ENCODE measurements at regions not wholly inside any gene's neighbourhood (a gene's known extent, or its start where the extent isn't known, plus 50 kb on each side); places are given as distances from the start of the nearest gene placed in this dataset.
"Not testable (repeated sequence)": the region's sequence is repeated elsewhere in the genome, so short reads cannot be mapped to it uniquely, and the experiment has no call there.

DNA sequence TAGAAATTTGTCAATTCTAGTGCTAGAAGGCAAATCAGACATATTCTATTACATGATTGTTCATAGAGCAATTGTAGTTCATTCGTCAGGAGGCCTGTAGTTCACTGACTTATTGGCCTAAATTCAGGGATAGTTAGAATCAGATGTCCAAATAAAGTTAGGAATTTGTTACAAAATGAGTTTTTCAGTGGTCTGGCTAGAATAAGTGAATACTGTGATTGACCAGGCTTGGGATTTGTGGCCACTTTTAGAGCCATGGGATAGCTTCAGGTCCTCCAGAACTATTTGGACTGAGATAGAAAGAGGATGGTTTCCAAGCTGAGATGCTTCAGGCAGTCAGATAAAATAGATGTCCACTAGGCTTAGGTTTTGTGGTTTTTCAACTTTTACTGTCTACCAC lies 199.1 kb upstream of the MPDZ start:
- peak; percentile 58 for DNase-seq

DNA sequence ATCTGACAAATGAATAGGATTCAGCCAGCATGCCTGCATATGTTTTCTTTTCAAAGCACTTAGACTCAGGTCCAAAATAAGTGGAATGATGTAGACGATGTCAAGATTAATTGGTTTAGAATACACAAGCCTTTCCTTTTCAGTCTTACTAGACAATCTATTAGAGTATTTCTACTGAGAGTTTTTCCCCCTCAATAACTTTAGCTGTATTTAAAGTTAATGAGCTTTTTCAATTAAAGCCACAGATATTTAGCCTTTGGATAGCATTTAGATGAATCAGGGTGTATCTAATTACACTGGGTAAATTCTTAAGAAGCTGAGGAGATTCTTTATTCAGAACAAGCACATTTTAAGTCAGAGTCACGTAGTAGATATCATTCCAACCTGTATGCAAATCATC lies 198.7 kb upstream of the MPDZ start:
- no peak for DNase-seq

DNA sequence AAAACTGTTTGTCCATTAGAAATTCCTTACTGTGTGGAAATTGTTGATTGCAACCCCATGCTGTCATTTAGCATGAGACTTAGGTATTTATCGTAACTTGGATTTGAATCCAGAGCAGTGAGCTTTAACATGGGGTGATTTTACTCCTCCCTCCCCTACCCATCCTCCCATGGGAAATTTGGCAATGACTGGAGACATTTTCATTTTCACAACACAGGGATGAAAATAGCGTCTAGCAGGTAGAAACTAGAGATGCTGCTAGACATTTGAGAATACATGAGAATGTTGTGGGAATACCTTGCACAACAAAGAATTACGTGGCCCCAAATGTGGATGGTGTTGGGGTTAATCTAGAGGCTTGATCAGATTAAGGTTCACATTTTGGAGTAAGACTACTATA lies 191.3 kb upstream of the MPDZ start:
- DNase-seq = no peak

DNA sequence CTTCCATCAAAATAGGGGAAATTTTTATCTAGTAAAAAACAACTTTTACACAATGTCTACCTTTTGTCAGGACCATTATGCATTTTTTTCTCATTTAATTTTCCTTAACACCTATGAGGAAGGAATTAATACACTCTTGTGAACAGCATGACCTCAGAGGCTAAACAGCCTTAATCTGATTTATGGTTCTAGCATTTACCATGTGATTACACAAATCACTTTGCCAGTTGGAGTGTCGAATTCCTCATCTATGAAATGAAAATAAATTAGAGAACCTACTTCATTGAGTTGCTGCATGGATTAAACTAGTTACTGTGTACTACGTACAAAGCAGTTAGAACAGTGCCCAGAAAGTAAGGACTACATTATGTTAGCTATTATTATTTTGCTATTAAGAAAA lies 187.7 kb upstream of the MPDZ start:
- DNase-seq = no peak

DNA sequence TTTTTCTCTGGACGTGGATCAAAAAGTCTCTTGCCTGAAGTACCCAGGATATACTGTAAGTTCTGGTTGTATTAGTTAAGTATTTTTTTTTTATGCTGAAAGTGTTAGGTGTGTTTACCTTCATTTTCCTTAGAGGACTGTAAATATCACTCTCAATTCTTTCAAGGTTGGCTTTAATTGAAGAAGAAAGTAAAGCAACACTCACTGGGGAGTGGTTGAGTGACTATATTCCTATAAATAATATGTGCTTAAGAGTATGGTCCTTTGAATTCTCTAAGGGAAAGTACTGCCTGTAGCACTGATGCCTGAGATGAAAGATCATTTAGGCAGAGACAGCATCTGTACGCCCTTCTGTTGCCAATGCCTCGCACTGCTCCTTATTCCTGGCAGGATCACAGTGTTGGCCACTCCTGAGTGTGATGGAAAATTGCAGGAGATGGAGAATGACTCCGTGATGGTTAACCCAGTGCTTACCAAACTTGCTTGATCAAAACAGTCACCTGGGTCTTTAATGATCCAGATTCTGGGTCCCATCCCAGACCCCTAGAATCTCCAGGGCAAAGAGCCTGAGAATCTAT lies 182.0 kb upstream of the MPDZ start:
- no peak for DNase-seq

DNA sequence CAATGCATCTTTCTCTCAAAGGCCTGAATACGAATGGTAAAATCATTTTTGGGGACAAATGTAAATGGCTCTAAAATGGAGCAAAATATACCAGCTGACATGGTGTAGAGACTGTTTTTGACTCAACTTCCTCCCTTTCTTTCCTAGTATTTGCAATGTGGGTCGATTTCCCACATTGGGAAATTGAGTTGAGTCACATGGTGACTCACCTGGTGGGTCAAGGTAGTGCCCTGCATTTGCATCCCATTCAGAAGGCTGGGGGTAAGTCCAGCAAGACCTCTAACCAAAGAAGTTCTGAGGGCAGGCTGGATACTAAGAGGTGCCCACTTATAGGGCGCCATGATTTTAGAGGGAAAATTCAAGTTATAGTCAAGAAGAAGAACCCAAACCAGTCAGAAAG lies 179.6 kb upstream of the MPDZ start:
- no peak for DNase-seq

DNA sequence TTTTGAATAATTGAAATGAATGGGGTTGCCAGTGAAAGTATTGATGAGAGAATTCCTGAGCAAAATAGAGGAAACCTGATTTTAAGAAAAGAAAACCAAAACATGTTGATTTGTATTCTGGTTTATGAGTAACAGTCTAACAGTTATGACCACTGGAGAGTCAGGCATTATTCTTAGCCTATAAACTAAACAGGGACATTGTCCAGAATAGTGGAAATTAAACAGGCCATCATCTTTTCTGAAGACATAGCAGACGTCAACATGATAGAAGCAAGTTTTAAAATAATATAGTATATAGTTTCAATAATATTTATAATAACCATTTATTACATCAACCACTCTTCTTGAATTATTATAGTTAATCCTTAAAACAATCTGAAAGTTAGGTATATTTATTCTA lies 178.3 kb upstream of the MPDZ start:
- DNase-seq = no peak

DNA sequence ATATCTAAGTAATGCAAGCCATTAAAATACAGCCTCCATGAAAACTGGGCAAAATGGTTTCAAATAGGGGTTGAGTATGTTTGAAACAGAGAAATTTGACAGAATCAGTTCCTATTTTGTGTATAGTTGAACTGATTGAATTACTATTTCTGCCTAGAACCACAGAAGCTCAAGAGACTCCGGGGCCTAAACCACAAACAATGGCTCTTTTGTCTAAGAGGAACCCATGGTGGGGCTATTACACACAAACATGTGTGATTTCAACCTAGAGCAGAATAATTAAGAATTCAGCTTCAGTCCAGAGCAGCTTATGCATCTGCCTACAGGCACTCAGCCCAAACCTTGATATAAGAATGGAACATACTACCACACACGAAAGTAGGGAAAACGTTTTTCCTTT lies 171.2 kb upstream of the MPDZ start:
- DNase-seq = no peak

DNA sequence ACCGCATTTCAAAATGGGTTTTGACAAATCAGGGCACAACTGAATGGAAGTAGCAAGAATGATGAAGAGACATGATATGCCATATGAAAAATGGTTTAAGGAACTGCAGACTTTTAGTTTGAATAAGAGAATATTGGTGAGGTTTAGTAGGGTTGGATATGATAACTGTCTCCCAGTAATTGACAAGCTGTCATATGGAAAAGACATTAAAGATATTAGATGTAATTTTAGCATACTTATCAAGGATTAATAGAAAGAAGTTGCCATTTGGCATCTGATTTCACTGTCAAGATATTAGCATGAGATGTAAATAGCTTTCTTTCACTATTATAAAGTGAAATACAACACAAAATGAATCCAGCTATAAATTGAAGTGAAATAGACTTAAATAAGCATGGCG lies 169.0 kb upstream of the MPDZ start:
- DNase-seq = no peak

DNA sequence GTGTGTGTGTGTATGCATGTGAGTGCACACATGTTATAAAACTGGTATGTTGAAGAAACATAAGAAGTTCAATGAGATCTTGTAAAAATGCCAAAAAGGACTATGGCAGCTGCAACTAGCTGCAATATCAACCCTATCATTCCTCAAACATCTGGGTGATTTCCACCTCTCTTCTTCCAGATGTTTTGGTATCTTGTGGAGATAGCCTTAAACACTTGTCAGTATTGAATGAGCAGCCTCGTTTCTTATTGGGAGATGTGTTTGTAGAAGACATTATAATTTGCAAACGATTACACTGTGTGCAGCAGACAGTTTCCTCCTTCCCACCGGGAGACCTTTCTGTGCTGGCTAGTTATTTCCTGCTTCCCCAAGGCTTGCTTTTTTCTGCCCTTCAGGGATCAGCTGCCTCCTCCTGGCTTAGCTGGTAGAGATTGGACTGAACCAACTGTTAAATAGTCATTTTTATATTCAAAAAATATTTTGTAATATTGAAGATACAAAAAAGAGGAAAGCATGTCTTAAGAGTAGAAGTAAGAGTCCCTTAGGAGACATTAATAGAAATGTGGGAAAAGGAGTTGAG lies 168.4 kb upstream of the MPDZ start:
- no peak for DNase-seq

DNA sequence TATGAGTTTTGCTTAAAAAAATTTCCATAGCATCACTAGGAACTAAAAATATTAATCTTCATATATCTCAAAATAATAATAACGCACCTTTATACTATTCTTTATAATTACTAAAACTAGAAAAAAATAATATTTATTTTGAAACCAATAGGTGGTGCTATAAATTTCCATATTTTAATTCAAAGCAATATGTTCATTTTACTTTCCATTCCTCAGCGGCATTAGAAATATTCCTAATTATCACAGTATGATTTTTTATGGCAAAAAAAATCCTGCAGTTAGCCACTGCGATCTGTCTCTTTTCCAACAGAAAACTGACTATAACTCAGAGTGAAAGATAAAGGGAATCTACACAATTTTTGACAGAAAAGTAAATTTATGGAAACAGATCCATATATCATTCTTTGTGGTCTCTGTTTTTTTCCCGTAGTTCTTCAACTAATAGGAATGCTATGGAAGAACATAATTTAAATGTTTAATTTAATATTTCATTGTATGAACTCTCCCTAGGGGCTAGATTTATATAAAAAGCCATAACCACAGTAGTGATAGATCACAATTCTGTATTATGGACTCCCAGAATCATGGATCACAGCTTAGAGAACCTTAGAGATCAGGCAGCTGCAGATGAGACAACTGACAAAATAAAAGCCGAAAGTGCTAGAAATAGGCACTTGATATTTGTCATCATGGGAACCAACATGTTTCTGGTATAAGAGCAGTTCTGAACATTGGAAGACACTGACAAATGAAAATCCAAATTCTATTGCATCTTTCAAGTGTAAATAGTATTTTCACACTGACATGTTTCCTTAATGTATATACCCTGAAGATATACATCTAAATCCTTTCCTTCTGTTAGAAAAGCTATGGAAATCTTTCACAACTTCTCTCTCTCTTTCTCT lies 167.7 kb upstream of the MPDZ start:
- peak; percentile 34 for DNase-seq

DNA sequence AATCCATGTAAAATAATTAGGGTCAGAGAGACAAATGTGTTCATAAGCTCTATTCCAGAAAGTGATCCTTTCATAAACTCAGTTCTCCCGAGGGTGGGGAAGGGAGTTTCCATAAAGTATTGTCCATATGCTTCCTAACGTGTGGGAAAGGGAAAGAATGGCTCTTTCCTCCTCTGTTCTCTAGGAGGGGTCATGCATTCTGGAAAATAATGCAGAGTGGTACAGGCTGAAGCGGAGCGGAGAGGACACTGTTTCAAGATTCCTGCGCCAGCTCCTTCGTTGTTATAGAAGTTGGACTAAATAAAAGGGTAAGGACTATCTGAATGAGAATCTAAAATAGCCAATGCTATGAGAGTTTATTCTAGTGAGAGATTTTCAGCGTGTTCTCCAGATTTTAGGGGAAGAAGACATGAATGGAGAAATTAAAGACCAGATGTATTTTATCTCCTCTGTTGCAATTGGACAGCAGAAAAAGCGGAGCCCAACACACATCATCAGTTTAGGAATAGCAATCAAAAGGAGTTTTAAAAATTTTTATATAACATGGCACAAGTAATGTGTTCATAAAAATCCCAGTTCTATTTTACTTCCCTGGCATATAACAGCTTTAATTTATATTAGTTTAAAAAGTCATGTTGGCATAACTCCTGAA lies 166.9 kb upstream of the MPDZ start:
- peak; percentile 51 for DNase-seq

DNA sequence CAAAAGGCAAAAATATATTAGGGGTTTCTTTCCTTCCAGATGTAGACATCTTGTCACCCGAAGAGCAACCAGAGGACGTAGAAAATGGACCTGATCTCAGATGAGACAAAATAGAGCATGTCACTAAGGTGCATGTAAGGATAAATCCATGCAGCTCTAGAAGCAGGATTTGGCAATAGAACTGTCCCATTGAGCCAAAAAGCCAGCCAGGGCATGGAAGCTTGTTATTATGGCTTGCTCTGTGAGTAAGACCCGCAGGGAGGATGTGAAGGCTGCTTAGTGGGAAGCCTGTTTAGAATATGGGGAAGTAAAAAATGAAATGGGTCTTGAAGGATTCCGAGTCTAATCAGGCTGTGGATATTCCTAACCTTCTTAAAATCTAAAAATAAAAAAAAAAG lies 165.6 kb upstream of the MPDZ start:
- peak; percentile 54 for DNase-seq

DNA sequence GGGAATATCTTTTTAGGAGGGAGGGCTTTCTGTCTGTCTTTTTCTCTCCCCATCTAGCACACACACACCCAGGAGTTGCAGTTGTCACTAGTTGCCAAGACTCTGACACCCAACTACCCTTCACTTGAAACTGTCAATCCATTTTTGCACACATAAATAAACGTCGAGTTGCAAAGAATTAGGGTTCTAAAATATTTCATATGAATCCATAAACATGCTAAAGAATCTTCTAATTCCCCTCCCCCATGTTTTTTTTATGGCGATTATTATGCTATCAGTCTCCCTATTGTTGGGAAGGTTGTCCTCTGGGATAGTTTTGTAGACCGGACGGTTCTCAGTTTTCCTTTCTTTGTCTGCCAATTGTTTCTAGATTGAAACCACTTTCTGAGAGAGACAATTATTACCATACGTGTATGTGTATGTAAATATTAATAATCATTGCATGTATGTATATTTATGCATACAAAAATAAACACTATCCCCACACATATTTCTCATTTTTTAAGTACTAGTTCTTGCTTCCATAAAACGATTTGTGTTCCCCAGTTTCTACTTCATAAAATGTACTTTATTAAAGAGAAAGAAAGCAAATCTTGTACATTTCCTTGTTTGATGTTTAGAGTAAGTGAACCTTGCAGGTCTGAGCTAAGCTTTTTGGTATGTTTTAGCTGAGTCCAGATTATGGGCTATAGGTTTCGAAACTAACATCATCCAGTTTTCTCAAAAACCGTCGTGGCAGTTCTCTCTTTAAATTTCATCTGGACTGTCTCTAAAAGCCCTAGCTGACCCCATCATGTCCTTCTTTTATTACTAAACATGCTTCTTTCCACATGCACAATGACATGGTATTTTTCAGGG lies 165.0 kb upstream of the MPDZ start:
- DNase-seq = peak; percentile 42

DNA sequence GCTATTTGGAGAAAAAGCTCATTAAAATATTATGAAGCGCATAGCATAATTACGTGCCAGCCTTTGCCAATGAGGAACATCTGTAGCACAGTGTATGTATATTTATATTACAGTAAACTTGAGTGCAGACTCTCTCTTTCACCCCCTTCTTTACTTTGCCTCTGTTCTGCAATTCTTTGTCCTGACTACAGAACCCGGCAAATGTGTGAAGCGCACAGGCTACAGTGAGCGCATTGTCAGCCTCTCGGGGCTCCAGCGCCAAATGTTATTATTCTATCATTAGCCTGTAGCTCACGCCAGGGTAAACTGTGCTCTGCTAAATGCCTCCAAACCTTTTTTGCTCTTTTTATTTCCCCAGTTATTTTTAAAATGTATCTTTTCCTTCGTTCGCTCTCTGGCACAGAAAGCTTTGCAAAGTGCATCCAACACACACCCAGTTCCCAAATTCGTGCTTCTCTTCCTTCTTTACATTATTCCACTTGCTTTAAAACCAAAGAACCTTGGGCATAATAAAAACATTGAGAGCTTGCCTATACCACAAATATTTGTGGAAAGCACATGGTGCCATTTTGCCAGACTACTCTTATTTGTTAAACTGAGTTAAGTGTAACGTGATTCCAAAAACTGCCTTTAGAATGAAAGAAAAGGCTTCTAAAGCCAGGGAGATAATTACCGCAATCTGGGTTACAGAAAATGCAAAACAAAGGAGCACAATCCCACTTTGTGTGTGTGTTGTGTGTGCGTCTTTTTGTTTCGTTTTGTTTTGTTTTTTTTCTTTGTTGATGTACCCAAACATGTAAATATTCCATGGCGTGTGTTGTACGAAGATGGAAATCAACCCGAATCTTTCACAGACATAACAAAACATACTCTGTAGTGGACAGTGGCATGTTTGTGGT lies 164.1 kb upstream of the MPDZ start:
- peak; percentile 65 for DNase-seq

DNA sequence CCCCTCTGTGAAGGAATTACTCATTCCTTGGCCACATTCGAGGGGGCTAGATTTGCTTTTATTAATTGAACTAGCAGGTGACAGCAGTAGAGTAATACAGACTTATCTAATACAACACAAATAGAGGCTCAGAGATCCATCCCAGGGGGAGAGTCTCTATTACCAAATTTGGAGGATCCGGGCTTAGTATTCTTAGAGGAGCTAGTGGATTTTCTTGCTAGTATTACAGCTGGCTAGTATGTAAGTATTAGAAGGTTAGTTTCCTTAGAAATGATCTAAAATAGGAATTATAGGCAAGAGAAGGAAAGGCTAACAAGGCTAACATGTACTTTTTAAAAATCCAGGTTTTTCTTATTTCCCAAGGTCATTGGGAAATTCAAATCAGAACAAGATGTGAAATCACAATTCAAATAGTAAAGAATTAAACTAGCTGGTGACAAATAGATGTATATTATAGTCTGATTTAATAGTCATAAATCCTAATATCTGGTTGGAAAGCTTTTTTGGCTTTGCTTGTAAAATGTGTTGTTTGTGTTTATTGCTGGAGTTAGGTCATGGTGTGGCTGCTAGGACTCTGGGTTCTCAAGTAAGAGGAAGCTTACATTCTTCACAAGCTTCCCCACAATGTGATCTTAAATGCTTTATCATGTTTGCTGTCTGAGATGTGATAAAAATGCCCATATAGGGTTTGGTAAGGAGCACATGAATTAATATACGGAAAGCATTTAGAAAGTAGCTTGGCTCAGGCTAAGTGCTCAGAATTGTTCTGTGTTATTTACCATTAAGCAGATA lies 160.4 kb upstream of the MPDZ start:
- DNase-seq = no peak

DNA sequence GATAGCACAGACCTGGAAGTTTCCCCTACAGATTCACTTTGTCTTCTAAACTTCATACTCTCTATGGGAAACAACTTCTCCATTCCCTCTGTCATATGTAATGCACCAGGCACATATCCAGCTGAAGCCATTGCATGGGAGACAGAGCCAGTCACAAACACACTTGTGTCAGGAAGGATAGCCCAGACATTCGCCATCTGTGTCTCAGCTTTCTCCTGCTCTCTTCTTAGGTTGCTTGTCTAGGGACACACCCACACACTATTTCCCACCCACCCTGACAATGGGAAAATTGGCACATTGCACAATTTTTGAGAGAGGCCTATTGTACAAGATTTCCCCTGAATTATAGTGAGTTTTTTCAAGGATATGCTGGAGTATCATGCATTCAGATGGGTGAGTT lies 158.4 kb upstream of the MPDZ start:
- DNase-seq = peak; percentile 61

DNA sequence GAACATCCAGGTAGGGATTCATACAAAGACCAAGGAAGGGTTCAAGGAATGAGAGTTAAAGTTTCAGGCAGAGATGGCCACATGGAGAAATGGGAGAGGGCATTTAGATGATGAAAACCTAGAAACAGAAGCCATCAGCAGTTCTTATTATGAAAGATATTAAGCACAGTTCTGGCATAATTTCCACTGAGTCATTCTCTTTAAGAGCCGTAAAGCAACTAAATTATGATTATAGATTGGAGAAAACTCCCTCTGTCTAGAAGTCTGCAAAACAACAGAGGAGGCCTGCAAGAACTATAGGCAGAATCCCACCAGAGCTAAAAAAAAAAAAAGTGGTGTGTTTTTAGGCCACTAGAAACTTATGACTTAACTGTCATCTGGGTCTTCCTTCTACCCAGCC lies 157.1 kb upstream of the MPDZ start:
- DNase-seq = no peak

DNA sequence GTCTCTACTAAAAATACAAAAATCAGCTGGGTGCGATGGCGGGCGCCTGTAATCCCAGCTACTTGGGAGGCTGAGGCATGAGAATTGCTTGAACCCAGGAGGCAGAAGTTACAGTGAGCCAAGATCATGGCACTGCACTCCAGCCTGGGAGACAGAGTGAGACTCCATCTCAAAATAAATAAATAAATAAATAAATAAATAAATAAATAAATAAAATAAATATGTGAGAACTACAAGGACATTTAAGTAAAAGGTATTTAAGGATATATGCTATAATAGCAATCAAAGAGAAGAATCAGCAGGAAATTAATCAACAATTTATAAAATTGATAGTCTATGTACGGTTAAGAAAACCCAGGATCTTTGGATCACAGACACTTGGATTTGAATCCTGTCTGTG lies 154.0 kb upstream of the MPDZ start:
- not testable (repeated sequence) for DNase-seq

DNA sequence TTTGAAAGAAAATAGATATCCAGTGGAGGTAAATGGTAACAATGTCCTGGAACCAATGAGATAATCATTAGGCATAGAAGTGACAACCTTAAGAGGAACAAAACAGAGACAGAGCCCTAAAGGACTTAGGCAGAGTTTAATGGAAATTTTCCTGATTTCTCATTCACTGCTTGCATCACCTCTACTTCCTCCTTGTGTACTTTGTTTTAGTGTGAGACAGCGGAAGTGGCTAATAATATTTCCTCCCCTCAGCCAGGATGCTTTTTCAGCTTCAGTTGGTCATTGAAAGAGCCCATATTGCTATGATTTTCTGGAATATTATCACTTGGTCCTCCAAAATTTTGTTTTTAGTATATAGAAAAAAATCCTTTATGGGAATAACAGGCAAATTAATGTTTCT lies 153.4 kb upstream of the MPDZ start:
- DNase-seq = no peak

DNA sequence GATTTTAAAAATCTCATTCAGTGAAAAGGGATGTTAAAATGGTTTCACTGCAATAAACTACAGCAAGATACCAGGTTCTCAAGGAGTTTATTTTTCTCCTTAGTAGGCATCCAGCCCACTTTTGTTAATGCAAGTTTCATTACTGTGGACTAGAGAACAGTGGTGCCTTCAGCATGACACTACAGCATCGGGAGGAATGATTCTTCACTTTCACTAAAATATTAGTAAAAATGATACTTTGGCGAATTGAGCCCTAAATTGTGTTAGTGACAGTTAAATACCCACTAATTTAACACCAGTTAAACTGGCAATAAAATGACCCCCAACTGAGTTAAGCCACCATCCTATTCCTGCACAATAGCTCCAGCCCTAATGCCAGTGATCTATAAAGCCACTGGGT lies 152.2 kb upstream of the MPDZ start:
- DNase-seq = no peak

Measured in hindlimb muscle (tissue), 1 donor.